DND-41 (cell line): ENCODE measurements at regions not wholly inside any gene's neighbourhood (a gene's known extent, or its start where the extent isn't known, plus 50 kb on each side); places are given as distances from the start of the nearest gene placed in this dataset.
A peak's percentile ranks its signal among the peaks of the same experiment; 100 is the strongest.

Source experiments
- ATAC-seq: fragments of 200-7000 bp; cut with Tn5 transposase; 3 replicates; pipeline ENCODE4 v1.9.1; 2021; ENCODE audit warnings: low read depth; ENCODE audit not compliant: insufficient read depth
- DNase-seq: peaks from one replicate; pipeline ENCODE4 v3.0.0-alpha.2; 2020
- H2AFZ ChIP-seq: 2 replicates; pipeline ENCODE4 v1.6.0; 2012; ENCODE audit warnings: low read depth, low read length
- H3K27ac ChIP-seq: 2 replicates; pipeline ENCODE4 v1.5.1; 2012; ENCODE audit warnings: low read length, inconsistent platforms
- H3K27me3 ChIP-seq: fragments of 200-600 bp; sonication (generic); 2 replicates; pipeline ENCODE4 v1.6.0; 2012; ENCODE audit warnings: low read length, mild to moderate bottlenecking, inconsistent platforms; ENCODE audit not compliant: insufficient read depth, poor library complexity
- H3K36me3 ChIP-seq: 2 replicates; pipeline ENCODE4 v1.5.1; 2012; ENCODE audit warnings: low read length, inconsistent platforms; ENCODE audit not compliant: insufficient read depth
- H3K4me1 ChIP-seq: 2 replicates; pipeline ENCODE4 v1.5.1; 2012; ENCODE audit warnings: mild to moderate bottlenecking, low read length; ENCODE audit not compliant: insufficient read depth
- H3K4me2 ChIP-seq: 2 replicates; pipeline ENCODE4 v1.6.0; 2012; ENCODE audit warnings: mild to moderate bottlenecking, moderate library complexity, low read length, inconsistent platforms; ENCODE audit not compliant: insufficient read depth
- H3K4me3 ChIP-seq, 2 experiments: fragments of 200-600 bp in 1 of 2; shearing (Covaris generic) in 1 of 2; 2 replicates each; pipeline ENCODE4 v1.5.1; 2012 to 2016; ENCODE audit warnings: inconsistent platforms in 2 of 2, low read length in 2 of 2, mild to moderate bottlenecking in 2 of 2, low read depth in 1 of 2, moderate library complexity in 1 of 2
- H3K79me2 ChIP-seq: 2 replicates; pipeline ENCODE4 v1.6.0; 2012; ENCODE audit warnings: low read length, inconsistent platforms; ENCODE audit not compliant: insufficient read depth
- H3K9ac ChIP-seq: 2 replicates; pipeline ENCODE4 v1.6.0; 2012; ENCODE audit warnings: low read depth, mild to moderate bottlenecking, inconsistent platforms, low read length, moderate library complexity
- H3K9me3 ChIP-seq: 2 replicates; pipeline ENCODE4 v1.5.1; 2012; ENCODE audit warnings: low read length, moderate library complexity, mild to moderate bottlenecking, inconsistent platforms; ENCODE audit not compliant: insufficient read depth, severe bottlenecking
- H4K20me1 ChIP-seq: 2 replicates; pipeline ENCODE4 v1.6.0; 2012; ENCODE audit warnings: low read length; ENCODE audit not compliant: insufficient read depth
- EZH2 ChIP-seq: IDR thresholded peaks from 3 replicates; pipeline ENCODE4 v1.6.1; 2012; ENCODE audit warnings: borderline replicate concordance, low read depth, mild to moderate bottlenecking, moderate library complexity, low read length, inconsistent platforms; ENCODE audit not compliant: severe bottlenecking
- TF ChIP-seq, protein P1 (sequence below): IDR thresholded peaks from 2 replicates; pipeline ENCODE4 v1.5.1; 2012; ENCODE audit warnings: borderline replicate concordance, low read length, moderate library complexity, mild to moderate bottlenecking; ENCODE audit not compliant: poor library complexity, severe bottlenecking; ENCODE audit errors: extremely low read depth

DNA sequence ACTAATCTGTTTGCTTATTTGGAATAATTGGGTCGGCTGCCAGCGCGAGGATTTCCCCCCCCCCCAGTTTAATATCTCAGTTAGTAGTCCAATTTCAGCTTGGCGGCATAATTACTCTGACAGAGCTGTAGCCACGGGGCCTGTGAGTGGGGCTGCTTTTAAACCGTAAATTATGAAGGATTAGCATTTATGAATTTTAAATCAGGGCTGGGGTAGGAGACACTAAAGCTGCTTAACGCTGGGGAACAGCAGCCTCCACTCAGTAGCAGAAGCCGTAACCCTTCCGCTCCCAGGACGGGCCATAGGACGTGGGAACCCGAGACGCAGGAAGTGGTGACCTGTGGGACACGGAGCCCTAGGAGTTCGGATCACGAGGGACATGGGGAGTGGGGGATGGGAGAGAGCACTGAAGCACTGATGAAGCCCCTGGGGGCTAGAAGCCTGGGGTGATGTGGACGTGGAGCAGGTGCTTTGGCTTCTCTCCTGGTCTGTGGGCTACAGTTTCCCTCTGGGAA lies 66.2 kb upstream of the LMO1 start:
- H3K9me3 ChIP-seq = no peaks in the 10 kb centered on the region
- no peaks in the 10 kb centered on the region for H3K4me1 ChIP-seq
- H3K4me3 ChIP-seq = no peak overlapping the region
- no peak overlapping the region for H3K27ac ChIP-seq
- peaks cover 6% of the 10 kb centered on the region; the same call in 1 of the 2 replicates for H4K20me1 ChIP-seq
- no peak overlapping the region for H2AFZ ChIP-seq
- no peak for TF ChIP-seq EZH2
- TF ChIP-seq, protein P1, sequence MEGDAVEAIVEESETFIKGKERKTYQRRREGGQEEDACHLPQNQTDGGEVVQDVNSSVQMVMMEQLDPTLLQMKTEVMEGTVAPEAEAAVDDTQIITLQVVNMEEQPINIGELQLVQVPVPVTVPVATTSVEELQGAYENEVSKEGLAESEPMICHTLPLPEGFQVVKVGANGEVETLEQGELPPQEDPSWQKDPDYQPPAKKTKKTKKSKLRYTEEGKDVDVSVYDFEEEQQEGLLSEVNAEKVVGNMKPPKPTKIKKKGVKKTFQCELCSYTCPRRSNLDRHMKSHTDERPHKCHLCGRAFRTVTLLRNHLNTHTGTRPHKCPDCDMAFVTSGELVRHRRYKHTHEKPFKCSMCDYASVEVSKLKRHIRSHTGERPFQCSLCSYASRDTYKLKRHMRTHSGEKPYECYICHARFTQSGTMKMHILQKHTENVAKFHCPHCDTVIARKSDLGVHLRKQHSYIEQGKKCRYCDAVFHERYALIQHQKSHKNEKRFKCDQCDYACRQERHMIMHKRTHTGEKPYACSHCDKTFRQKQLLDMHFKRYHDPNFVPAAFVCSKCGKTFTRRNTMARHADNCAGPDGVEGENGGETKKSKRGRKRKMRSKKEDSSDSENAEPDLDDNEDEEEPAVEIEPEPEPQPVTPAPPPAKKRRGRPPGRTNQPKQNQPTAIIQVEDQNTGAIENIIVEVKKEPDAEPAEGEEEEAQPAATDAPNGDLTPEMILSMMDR = no peak
- no peaks in the 10 kb centered on the region for H3K27me3 ChIP-seq
- DNase-seq = no peak
- H3K36me3 ChIP-seq = no peaks in the 10 kb centered on the region
- no peaks in the 10 kb centered on the region for H3K79me2 ChIP-seq
- H3K9ac ChIP-seq = no peak overlapping the region
- no peak for ATAC-seq
- H3K4me2 ChIP-seq = no peak overlapping the region

DNA sequence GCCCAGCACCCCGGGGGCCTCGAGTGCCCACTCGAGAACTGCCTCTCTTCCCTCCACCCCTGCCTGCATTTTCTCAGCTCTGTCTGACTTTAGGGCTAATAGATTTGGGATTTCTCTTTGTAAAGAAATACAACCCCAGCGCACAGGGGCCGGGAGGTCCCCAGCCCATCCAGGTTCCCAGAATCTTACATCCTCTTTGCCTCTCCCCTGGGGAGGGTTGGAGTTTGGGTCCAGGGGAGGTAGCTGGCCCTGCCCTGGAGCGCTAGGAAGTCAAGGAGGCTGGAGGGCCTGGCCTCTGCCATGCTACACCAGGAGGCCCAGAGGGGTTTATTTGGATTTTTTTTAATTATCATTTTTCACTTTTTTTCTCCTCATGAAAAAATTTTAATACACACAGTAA lies 65.7 kb upstream of the LMO1 start:
- Histone ChIP-seq H3K9me3 (no peaks in the 10 kb centered on the region), H3K9ac (no peak overlapping the region), H3K36me3 (no peaks in the 10 kb centered on the region), H3K4me3 (no peak overlapping the region), H3K27me3 (no peaks in the 10 kb centered on the region), H4K20me1 (peaks cover 6% of the 10 kb centered on the region; the same call in 1 of the 2 replicates), H2AFZ (no peak overlapping the region), H3K27ac (no peak overlapping the region), H3K4me1 (no peaks in the 10 kb centered on the region), H3K4me2 (no peak overlapping the region), H3K79me2 (no peaks in the 10 kb centered on the region)
- 0 out of 3 replicates have a peak, but pooled peaks have one; percentile 11 for ATAC-seq
- DNase-seq = no peak
- no peak for TF ChIP-seq EZH2
- TF ChIP-seq, protein P1 = no peak

DNA sequence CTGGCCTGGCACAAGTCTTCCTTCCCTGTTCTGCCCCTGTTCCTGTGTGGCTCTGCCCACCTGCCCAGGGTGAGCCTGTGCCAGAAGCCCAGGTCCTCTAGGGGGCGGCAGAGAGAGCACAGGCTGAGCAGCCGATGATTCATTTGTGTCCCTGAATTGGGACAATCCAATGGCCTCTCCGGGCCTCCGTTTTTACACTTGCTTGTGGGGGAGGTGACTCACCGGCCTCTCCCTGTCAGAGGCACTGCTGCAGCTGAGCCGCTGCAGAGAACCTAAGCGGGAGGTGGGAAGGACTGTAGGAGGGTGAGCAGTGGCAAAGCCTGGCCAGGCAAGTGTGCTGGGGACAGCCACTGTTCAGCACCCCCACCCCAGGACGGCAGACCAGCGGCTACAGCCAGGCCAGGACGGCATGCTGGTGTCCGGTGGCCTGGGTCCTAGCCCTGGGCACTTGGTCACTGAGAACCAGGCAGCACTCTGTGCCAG lies 65.2 kb upstream of the LMO1 start:
- Histone ChIP-seq H3K36me3 (no peaks in the 10 kb centered on the region), H3K9ac (no peak overlapping the region), H3K27ac (no peak overlapping the region), H3K9me3 (no peaks in the 10 kb centered on the region), H3K4me3 (no peak overlapping the region), H3K4me1 (no peaks in the 10 kb centered on the region), H2AFZ (no peak overlapping the region), H3K79me2 (no peaks in the 10 kb centered on the region), H3K4me2 (no peak overlapping the region), H4K20me1 (peaks cover 6% of the 10 kb centered on the region; the same call in 1 of the 2 replicates), H3K27me3 (no peaks in the 10 kb centered on the region)
- peak; percentile 65 for DNase-seq
- TF ChIP-seq, protein P1 = peak; percentile 91
- no peak for TF ChIP-seq EZH2
- ATAC-seq = peak; percentile 92
